ENCODE measurements at regions not wholly inside any gene's neighbourhood (a gene's known extent, or its start where the extent isn't known, plus 50 kb on each side); places are given as distances from the start of the nearest gene placed in this dataset.

- TF ChIP-seq POLR2A (IDR thresholded peaks at IDR 0.05) (no peak), CTCF (IDR thresholded peaks at IDR 0.05) (no peak)
Measured at GRCh38 chr4:187086151-187086550, 362.5 kb upstream of the FAT1 start.

All from transverse colon (tissue), 3 donors.